A549 (cell line): ENCODE measurements at regions not wholly inside any gene's neighbourhood (a gene's known extent, or its start where the extent isn't known, plus 50 kb on each side); places are given as distances from the start of the nearest gene placed in this dataset.

Experiments used
- ATAC-seq, 2 experiments: fragments of 200-7000 bp in 1 of 2; fragments of >200 bp in 1 of 2; cut with Nextera tagmentation in 1 of 2; cut with Tn5 transposase in 1 of 2; 3 replicates each; pipeline versions ENCODE4 v1.8.0 to v1.9.1; 2018 to 2020; ENCODE audit warnings: mild to moderate bottlenecking in 1 of 2, moderate library complexity in 1 of 2
- CTCF ChIA-PET: fragments of 300-600 bp; sonication (Branson Sonifier 250); formaldehyde crosslinking; extraction: SDS; loops from one replicate; lab custom pipeline; 2021; ENCODE audit warnings: antibody characterized with exemption, inconsistent platforms; lab: Yijun Ruan, JAX
- POLR2A ChIA-PET: fragments of 350-600 bp; formaldehyde crosslinking; extraction: SDS; loops from one replicate; lab custom pipeline; 2021; ENCODE audit warnings: antibody characterized with exemption, inconsistent platforms; lab: Yijun Ruan, JAX
- DNase-seq, 2 experiments: peaks; one replicate each; pipeline versions ENCODE4 v3.0.0 to v3.0.0-alpha.2; 2011 to 2016; ENCODE audit warnings: low read depth in 1 of 2, low spot score in 1 of 2
- FAIRE-seq: peaks from 2 replicates; lab custom pipeline; 2011; peaks lifted over from hg19 to GRCh38; lab: Jason Lieb, UNC
- H3K27ac ChIP-seq, 2 experiments: fragments of >200 bp; sonication (Bioruptor Twin); formaldehyde crosslinking; 3 replicates each; pipeline ENCODE4 v1.5.1; 2016 to 2017
- H3K4me1 ChIP-seq: fragments of >200 bp; sonication (Bioruptor Twin); formaldehyde crosslinking; 3 replicates; pipeline ENCODE4 v1.6.1; 2016
- H3K4me2 ChIP-seq: fragments of >200 bp; sonication (Bioruptor Twin); formaldehyde crosslinking; 3 replicates; pipeline ENCODE4 v1.6.1; 2016
- H3K4me3 ChIP-seq: fragments of >200 bp; sonication (Bioruptor Twin); formaldehyde crosslinking; 3 replicates; pipeline ENCODE4 v1.5.1; 2016
- H3K9me3 ChIP-seq: fragments of >200 bp; sonication (Bioruptor Twin); formaldehyde crosslinking; 3 replicates; pipeline ENCODE4 v1.6.1; 2016
- BCL3 ChIP-seq: fragments of >200 bp; sonication (Bioruptor Twin); formaldehyde crosslinking; IDR thresholded peaks from 3 replicates; pipeline ENCODE4 v1.6.1; 2016
- CHD2 ChIP-seq: fragments of 150-350 bp; IDR thresholded peaks from 2 replicates; pipeline ENCODE4 v1.6.1; 2014; ENCODE audit warnings: low read length; ENCODE audit not compliant: partially characterized antibody
- CTCF ChIP-seq: fragments of >200 bp; sonication (Bioruptor Twin); formaldehyde crosslinking; IDR thresholded peaks from 3 replicates; pipeline ENCODE4 v1.5.1; 2016
- EHMT2 ChIP-seq: fragments of 200-600 bp; sonication (generic); IDR thresholded peaks from 2 replicates; pipeline ENCODE4 v1.6.1; 2016; ENCODE audit warnings: antibody characterized with exemption, low read depth, mild to moderate bottlenecking, moderate library complexity
- ELK1 ChIP-seq: fragments of 150-350 bp; IDR thresholded peaks from 2 replicates; pipeline ENCODE4 v1.6.1; 2014; ENCODE audit warnings: low read depth, mild to moderate bottlenecking, low read length
- FOSL2 ChIP-seq, 2 experiments: fragments of 450-650 bp in 1 of 2; fragments of >200 bp in 1 of 2; sonication (Bioruptor Twin) in 1 of 2; formaldehyde crosslinking; IDR thresholded peaks; 2 replicates each; pipeline versions ENCODE4 v1.5.0 to v1.6.1; 2016 to 2020; ENCODE audit warnings: mild to moderate bottlenecking in 1 of 2, moderate library complexity in 1 of 2
- FOXS1 ChIP-seq: fragments of 250-450 bp; sonication (Bioruptor Pico); IDR thresholded peaks from 2 replicates; pipeline ENCODE4 v1.5.0; 2020; ENCODE audit warnings: mild to moderate bottlenecking, moderate library complexity
- HEYL ChIP-seq: fragments of 250-450 bp; sonication (Bioruptor Pico); IDR thresholded peaks from 2 replicates; pipeline ENCODE4 v1.8.0; 2021; ENCODE audit warnings: mild to moderate bottlenecking, moderate library complexity
- HOXA7 ChIP-seq: fragments of 250-450 bp; sonication (Bioruptor Pico); IDR thresholded peaks from 2 replicates; pipeline ENCODE4 v1.5.0; 2020; ENCODE audit warnings: mild to moderate bottlenecking, moderate library complexity
- HOXB5 ChIP-seq: fragments of 250-450 bp; sonication (Bioruptor Pico); IDR thresholded peaks from 2 replicates; pipeline ENCODE4 v1.5.0; 2020; ENCODE audit warnings: mild to moderate bottlenecking, moderate library complexity
- KDM1A ChIP-seq: fragments of 200-600 bp; sonication (generic); IDR thresholded peaks from 2 replicates; pipeline ENCODE4 v1.6.1; 2016; ENCODE audit warnings: low read depth, mild to moderate bottlenecking
- KDM5A ChIP-seq: fragments of 200-600 bp; sonication (generic); IDR thresholded peaks from 2 replicates; pipeline ENCODE4 v1.6.1; 2016; ENCODE audit warnings: antibody characterized with exemption, mild to moderate bottlenecking
- MAFK ChIP-seq: fragments of 450-650 bp; IDR thresholded peaks from 2 replicates; pipeline ENCODE4 v1.6.1; 2014; ENCODE audit not compliant: partially characterized antibody
- NFE2L2 ChIP-seq: fragments of 150-350 bp; conservative IDR thresholded peaks from 2 replicates; pipeline ENCODE4 v1.6.1; 2014; ENCODE audit warnings: low read length
- NPAS2 ChIP-seq: fragments of 250-450 bp; sonication (Bioruptor Pico); IDR thresholded peaks from 2 replicates; pipeline ENCODE4 v1.8.0; 2022; ENCODE audit warnings: mild to moderate bottlenecking, moderate library complexity, borderline replicate concordance
- NR3C1 ChIP-seq: fragments of >200 bp; sonication (Bioruptor Twin); formaldehyde crosslinking; IDR thresholded peaks from 3 replicates; pipeline ENCODE4 v1.6.1; 2017
- PBX3 ChIP-seq: IDR thresholded peaks from 2 replicates; pipeline ENCODE4 v1.6.1; 2012
- PHF8 ChIP-seq: fragments of 200-600 bp; sonication (generic); IDR thresholded peaks from 2 replicates; pipeline ENCODE4 v1.6.1; 2016; ENCODE audit warnings: low read depth, mild to moderate bottlenecking, antibody characterized with exemption, moderate library complexity, borderline replicate concordance
- POLR2A ChIP-seq: IDR thresholded peaks from 2 replicates; pipeline ENCODE4 v1.6.1; 2012; ENCODE audit warnings: mild to moderate bottlenecking, low read length
- RAD21 ChIP-seq, 2 experiments: fragments of >200 bp in 1 of 2; sonication (Bioruptor Twin) in 1 of 2; formaldehyde crosslinking in 1 of 2; IDR thresholded peaks in 1 of 2; conservative IDR thresholded peaks in 1 of 2; 2 replicates in 1 of 2; 3 replicates in 1 of 2; pipeline ENCODE4 v1.6.1; 2012 to 2018; ENCODE audit warnings: inconsistent platforms in 1 of 2
- SMC3 ChIP-seq: fragments of >200 bp; sonication (Bioruptor Twin); formaldehyde crosslinking; IDR thresholded peaks from 3 replicates; pipeline ENCODE4 v1.6.1; 2018; ENCODE audit warnings: inconsistent platforms
- SREBF2 ChIP-seq: fragments of 450-650 bp; IDR thresholded peaks from 2 replicates; pipeline ENCODE4 v1.6.1; 2014; ENCODE audit warnings: mild to moderate bottlenecking, moderate library complexity
- TP53 ChIP-seq: fragments of 250-450 bp; sonication (Bioruptor Pico); IDR thresholded peaks from 2 replicates; pipeline ENCODE4 v1.5.0; 2021; ENCODE audit warnings: mild to moderate bottlenecking, moderate library complexity
- USF2 ChIP-seq: fragments of 450-650 bp; IDR thresholded peaks from 2 replicates; pipeline ENCODE4 v1.6.1; 2014; ENCODE audit warnings: antibody characterized with exemption
- ZC3H11A ChIP-seq: fragments of 450-650 bp; IDR thresholded peaks from 2 replicates; pipeline ENCODE4 v1.6.1; 2014; ENCODE audit warnings: antibody characterized with exemption, mild to moderate bottlenecking
- WGBS: methylation state at CpG from one replicate; pipeline ENCODE4 v1.1.6; 2017; ENCODE audit errors: missing lambda C conversion rate; 5-methylcytosine and 5-hydroxymethylcytosine counted together

GRCh38 chr3:39000008-39000450, 51.7 kb downstream of the SCN11A start:
- Histone ChIP-seq H3K4me1 (no peaks in the 10 kb centered on the region), H3K4me2 (no peak overlapping the region)
- FAIRE-seq (peak; percentile 95), DNase-seq (peak; percentile 60 to 74)
- TF ChIP-seq SMC3 (peak; percentile 72), MAFK (peak; percentile 1), KDM5A (no peak), RAD21 (conservative IDR thresholded peaks at IDR 0.05 in 1 of 2, IDR thresholded peaks at IDR 0.05 in 1 of 2) (peak; percentile 83 to 87), FOSL2 (IDR thresholded peaks at IDR 0.05) (no peak), FOSL2 (CRISPR knock-in tag; IDR thresholded peaks at IDR 0.05) (no peak), CTCF (peak; percentile 96)
- TF ChIP-seq, all 56 proteins: peak for 4
- 5% methylated on average over 1 of the region's 1 CpG for WGBS
- no peak overlapping the region for H3K27ac ChIP-seq
- ChIA-PET CTCF (interaction anchor here (0.6 to 4.9 kb wide), 57 partner anchors 8 to 941 kb away, joined by 3 to 55 read pairs (median 4); partner anchors contain the start of genes EXOG and XYLB), POLR2A (no interaction called here)
- H3K4me3 ChIP-seq = no peak overlapping the region
- H3K9me3 ChIP-seq = no peaks in the 10 kb centered on the region
- peak; percentile 85 to 90 for ATAC-seq

GRCh38 chr3:38998086-38998485, 53.7 kb downstream of the SCN11A start:
- Histone ChIP-seq H3K4me3 (no peak overlapping the region), H3K9me3 (no peaks in the 10 kb centered on the region)
- FAIRE-seq (no peak), ATAC-seq (no peak)
- POLR2A ChIA-PET = no interaction called here
- TF ChIP-seq ELK1 = no peak
- TF ChIP-seq, all 56 proteins: peak for 0
- H3K4me2 ChIP-seq = no peak overlapping the region
- H3K27ac ChIP-seq = no peak overlapping the region
- CTCF ChIA-PET = interaction anchor here (0.9 to 4.9 kb wide), 4 partner anchors 20 to 477 kb away, joined by 3 to 55 read pairs (median 3); no protein-coding TSS in a partner anchor
- 14% methylated on average over 3 of the region's 3 CpGs for WGBS
- DNase-seq = no peak
- H3K4me1 ChIP-seq = peaks cover under 1% of the 10 kb centered on the region; the same call in 1 of the 3 replicates

- 11% methylated on average over 1 of the region's 1 CpG for WGBS
- no peak for FAIRE-seq
Observed at GRCh38 chr3:38996193-38996592, 55.6 kb downstream of the SCN11A start.

GRCh38 chr3:38994251-38994650, 57.5 kb downstream of the SCN11A start:
- H3K9me3 ChIP-seq = no peaks in the 10 kb centered on the region
- H3K4me3 ChIP-seq = no peak overlapping the region
- ATAC-seq = no peak
- ChIA-PET POLR2A (no interaction called here), CTCF (interaction anchor here (1.0 to 1.4 kb wide), 3 partner anchors 36 to 498 kb away, joined by 3 to 6 read pairs (median 4); partner anchors contain the start of gene EXOG)
- no peak overlapping the region for H3K4me2 ChIP-seq
- no peak overlapping the region for H3K27ac ChIP-seq
- FAIRE-seq = no peak
- WGBS = 38% methylated on average over 3 of the region's 3 CpGs
- no peak for DNase-seq
- H3K4me1 ChIP-seq = peaks cover 12% of the 10 kb centered on the region; the same call in 2 of the 3 replicates
- TF ChIP-seq NR3C1 (no peak), FOXS1 (CRISPR knock-in tag) (no peak), SREBF2 (no peak), EHMT2 (no peak), FOSL2 (IDR thresholded peaks at IDR 0.05) (no peak), FOSL2 (CRISPR knock-in tag; IDR thresholded peaks at IDR 0.05) (no peak), NFE2L2 (no peak), KDM5A (no peak), USF2 (no peak), NPAS2 (CRISPR knock-in tag) (no peak), HOXA7 (CRISPR knock-in tag) (no peak), PBX3 (no peak), ZC3H11A (no peak), HOXB5 (no peak), TP53 (CRISPR knock-in tag) (no peak), KDM1A (no peak)

More at GRCh38 chr3:38996193-38996592, 55.6 kb downstream of the SCN11A start:
- H3K9me3 ChIP-seq = no peaks in the 10 kb centered on the region
- peaks cover 12% of the 10 kb centered on the region; the same call in 2 of the 3 replicates for H3K4me1 ChIP-seq
- H3K4me3 ChIP-seq = no peak overlapping the region
- POLR2A ChIA-PET = no interaction called here
- ATAC-seq (no peak), DNase-seq (no peak)
- CTCF ChIA-PET = interaction anchor here (1.7 kb wide), 1 partner anchor 13 kb away, joined by 4 read pairs; no protein-coding TSS in a partner anchor
- H3K27ac ChIP-seq = no peak overlapping the region
- no peak overlapping the region for H3K4me2 ChIP-seq
- TF ChIP-seq HEYL (CRISPR knock-in tag) (no peak), BCL3 (no peak), POLR2A (no peak), CHD2 (no peak), PHF8 (no peak)
